Adrenal gland (tissue), 9 donors: ENCODE measurements at regions not wholly inside any gene's neighbourhood (a gene's known extent, or its start where the extent isn't known, plus 50 kb on each side); places are given as distances from the start of the nearest gene placed in this dataset.
"Not testable (repeated sequence)": the region's sequence is repeated elsewhere in the genome, so short reads cannot be mapped to it uniquely, and the experiment has no call there.

ENCODE experiments used
- DNase-seq, 7 donors: peaks; one replicate each; pipeline ENCODE4 v3.0.0-alpha.2; 2019 to 2020
- H3K27ac ChIP-seq, 5 donors: fragments of 200-600 bp; sonication (generic) in 4 of 5; 1 replicate in 3 of 5; 2 replicates in 2 of 5; pipeline versions ENCODE4 v1.5.1 to v1.8.0; 2016 to 2020; ENCODE audit warnings: mild to moderate bottlenecking in 1 of 5
- H3K27me3 ChIP-seq: fragments of 200-600 bp; 2 replicates; pipeline ENCODE4 v1.8.0; 2021
- H3K36me3 ChIP-seq, 2 donors: fragments of 200-600 bp; replicated peaks in 1 of 2; 1 replicate in 1 of 2; 2 replicates in 1 of 2; pipeline versions ENCODE4 v1.5.1 to v1.8.0; 2018 to 2022
- H3K4me1 ChIP-seq, 2 donors: fragments of 200-600 bp; replicated peaks in 1 of 2; 1 replicate in 1 of 2; 2 replicates in 1 of 2; pipeline versions ENCODE4 v1.5.1 to v1.8.0; 2018 to 2021
- H3K4me3 ChIP-seq, 4 donors: fragments of 200-600 bp; sonication (generic) in 3 of 4; one replicate each; pipeline ENCODE4 v1.5.1; 2016 to 2018
- H3K9me3 ChIP-seq, 3 donors: fragments of 200-600 bp; sonication (generic) in 1 of 3; replicated peaks in 1 of 3; 1 replicate in 2 of 3; 2 replicates in 1 of 3; pipeline versions ENCODE4 v1.5.1 to v1.8.0; 2016 to 2021
- CTCF ChIP-seq, 6 experiments: fragments of 450-650 bp in 4 of 6; fragments of 200-600 bp in 2 of 6; sonication (generic) in 1 of 6; IDR thresholded peaks; 1 replicate in 5 of 6; 2 replicates in 1 of 6; pipeline versions ENCODE4 v1.5.1 to v1.8.0; 2016 to 2021; ENCODE audit warnings: antibody characterized with exemption in 6 of 6, mild to moderate bottlenecking in 2 of 6, moderate library complexity in 1 of 6
- POLR2A ChIP-seq, 2 donors: fragments of 450-650 bp; IDR thresholded peaks; one replicate each; pipeline ENCODE4 v1.6.1; 2017; ENCODE audit warnings: antibody characterized with exemption in 2 of 2, mild to moderate bottlenecking in 2 of 2, moderate library complexity in 1 of 2
- WGBS, 4 donors: extraction: QIAGEN DNeasy Blood & Tissue Kit in 2 of 4; methylation state at CpG; one replicate each; pipeline versions ENCODE4 v1.1.5 to v1.1.7; 2013 to 2017; 5-methylcytosine and 5-hydroxymethylcytosine counted together
- intact Hi-C, 2 donors: fragments of 100-400 bp; cut with DNase I; formaldehyde crosslinking; loops; one replicate each; pipeline versions ENCODE4 v1.14.1 to v1.15.0; 2022 to 2023
- donor health status: healthy with polysubstance abuse.
- donor health status: Bipolar disorder and iron deficiency.
- donor health status: DM: yes; HTN: yes; CAD: no.
- donor health status: DM: no; HTN: no; CAD: no.
- donor health status: DM: no; HTN: no; CAD: no.

- intact Hi-C loops: no loop called here
- Histone ChIP-seq H3K4me3 (no peak overlapping the region), H3K27ac (no peak overlapping the region), H3K4me1 (no peaks in the 10 kb centered on the region), H3K27me3 (no peaks in the 10 kb centered on the region), H3K36me3 (no peaks in the 10 kb centered on the region), H3K9me3 (no peaks in the 10 kb centered on the region)
- TF ChIP-seq POLR2A (IDR thresholded peaks at IDR 0.05): no peak
- no peak for TF ChIP-seq CTCF (IDR thresholded peaks at IDR 0.05)
- 25 to 35% (median 29%) methylated on average over 3 of the region's 3 CpGs for WGBS, 4 donors
- no peak for DNase-seq
Measured at GRCh38 chr5:110873773-110874437, 135.1 kb downstream of the SLC25A46 start.

GRCh38 chr5:110875115-110875514 lies 136.3 kb downstream of the SLC25A46 start:
- H3K36me3 ChIP-seq, H3K9me3 ChIP-seq, H3K27me3 ChIP-seq, DNase-seq, intact Hi-C loops, H3K4me3 ChIP-seq, H3K4me1 ChIP-seq, H3K27ac ChIP-seq: not testable (repeated sequence)

- H3K36me3 ChIP-seq: no peaks in the 10 kb centered on the region
- TF ChIP-seq POLR2A (IDR thresholded peaks at IDR 0.05): no peak
- no peak for TF ChIP-seq CTCF (IDR thresholded peaks at IDR 0.05)
- no peak for DNase-seq
- H3K27ac ChIP-seq: no peak overlapping the region
- no peaks in the 10 kb centered on the region for H3K9me3 ChIP-seq
- H3K4me1 ChIP-seq: no peaks in the 10 kb centered on the region
- no peak overlapping the region for H3K4me3 ChIP-seq
- intact Hi-C loops: no loop called here
- no peaks in the 10 kb centered on the region for H3K27me3 ChIP-seq
Measured at GRCh38 chr5:110878115-110878514, 139.3 kb downstream of the SLC25A46 start.

- no peaks in the 10 kb centered on the region for H3K4me1 ChIP-seq
- 46 to 58% (median 56%) methylated on average over 4 of the region's 4 CpGs for WGBS, 4 donors
- H3K27me3 ChIP-seq: no peaks in the 10 kb centered on the region
- no peaks in the 10 kb centered on the region for H3K9me3 ChIP-seq
- no peak for TF ChIP-seq CTCF (IDR thresholded peaks at IDR 0.05)
- TF ChIP-seq POLR2A (IDR thresholded peaks at IDR 0.05): no peak
- H3K36me3 ChIP-seq: no peaks in the 10 kb centered on the region
- no peak for DNase-seq
- H3K4me3 ChIP-seq: no peak overlapping the region
- intact Hi-C loops: no loop called here
- no peak overlapping the region for H3K27ac ChIP-seq
Measured at GRCh38 chr5:110879675-110880074, 140.9 kb downstream of the SLC25A46 start.

GRCh38 chr5:110880413-110880812 lies 141.6 kb downstream of the SLC25A46 start:
- peak in 6 of 7 donors; percentile 19 to 63 (median 42) for DNase-seq
- Histone ChIP-seq H3K9me3 (no peaks in the 10 kb centered on the region), H3K27ac (no peak overlapping the region), H3K27me3 (no peaks in the 10 kb centered on the region), H3K4me1 (no peaks in the 10 kb centered on the region), H3K36me3 (no peaks in the 10 kb centered on the region), H3K4me3 (no peak overlapping the region)
- intact Hi-C loops: no loop called here
- TF ChIP-seq POLR2A (IDR thresholded peaks at IDR 0.05) (no peak), CTCF (IDR thresholded peaks at IDR 0.05) (no peak)
- 28 to 37% (median 34%) methylated on average over 2 of the region's 2 CpGs for WGBS, 4 donors
